Erythroblast (primary cell): ENCODE measurements at regions not wholly inside any gene's neighbourhood (a gene's known extent, or its start where the extent isn't known, plus 50 kb on each side); places are given as distances from the start of the nearest gene placed in this dataset.

Experiments used
- GATA1 ChIP-seq: IDR thresholded peaks from 2 replicates; pipeline ENCODE4 v1.6.1; 2011; ENCODE audit warnings: low read depth, mild to moderate bottlenecking, control low read depth, low read length, moderate library complexity
- POLR2A ChIP-seq: IDR thresholded peaks from 2 replicates; pipeline ENCODE4 v1.6.1; 2011; ENCODE audit warnings: mild to moderate bottlenecking, low read length

DNA sequence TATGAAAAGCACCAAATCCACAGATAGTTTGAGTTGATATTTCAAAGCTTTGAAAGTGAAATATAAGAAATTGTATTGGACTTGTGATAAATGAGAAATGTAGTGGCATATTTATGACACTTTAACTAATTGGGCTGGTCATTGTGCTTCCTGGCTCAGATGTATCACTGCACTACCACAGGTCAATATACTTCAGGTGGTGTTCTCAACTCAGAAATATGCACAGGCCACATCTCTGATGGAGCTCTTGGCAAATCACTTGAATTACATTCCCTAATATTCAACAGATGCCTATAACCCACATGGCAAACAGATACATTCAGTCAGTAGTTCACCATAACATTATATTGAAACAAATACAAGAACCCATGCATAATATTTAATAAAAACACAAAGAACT is 209.6 kb downstream of the LYPLAL1 start:
- TF ChIP-seq POLR2A, result no peak
- no peak for TF ChIP-seq GATA1
